HEK293 (cell line): ENCODE measurements at regions not wholly inside any gene's neighbourhood (a gene's known extent, or its start where the extent isn't known, plus 50 kb on each side); places are given as distances from the start of the nearest gene placed in this dataset.

Source experiments
- CTCF ChIA-PET: fragments of 350-600 bp; formaldehyde crosslinking; extraction: SDS; loops from one replicate; lab custom pipeline; 2021; ENCODE audit warnings: antibody characterized with exemption; lab: Yijun Ruan, JAX
- POLR2A ChIA-PET: fragments of 300-600 bp; formaldehyde crosslinking; extraction: SDS; loops from one replicate; lab custom pipeline; 2020; ENCODE audit warnings: antibody characterized with exemption, inconsistent platforms; lab: Yijun Ruan, JAX
- H3K27ac ChIP-seq: fragments of 200-500 bp; sonication (Bioruptor generic); 2 replicates; pipeline ENCODE4 v1.5.1; 2014; ENCODE audit warnings: low read depth, low read length, control low read depth, inconsistent platforms; ENCODE audit errors: extremely low read depth
- H3K36me3 ChIP-seq, 2 experiments: fragments of 200-500 bp in 1 of 2; sonication (Bioruptor generic) in 1 of 2; 1 replicate in 1 of 2; 2 replicates in 1 of 2; pipeline ENCODE4 v1.5.1; 2014 to 2017; ENCODE audit warnings: inconsistent platforms in 2 of 2, low read length in 2 of 2; ENCODE audit not compliant: control insufficient read depth in 2 of 2, insufficient read depth in 1 of 2
- H3K4me1 ChIP-seq: fragments of 200-500 bp; sonication (Bioruptor generic); 2 replicates; pipeline ENCODE4 v1.5.1; 2014; ENCODE audit warnings: mild to moderate bottlenecking, low read length, inconsistent platforms; ENCODE audit not compliant: control insufficient read depth, insufficient read depth
- H3K4me3 ChIP-seq: 2 replicates; pipeline ENCODE4 v1.5.1; 2011; ENCODE audit warnings: low read depth, mild to moderate bottlenecking, control low read depth, low read length, moderate library complexity
- H3K9me3 ChIP-seq: fragments of 200-500 bp; sonication (Bioruptor generic); 2 replicates; pipeline ENCODE4 v1.5.1; 2014; ENCODE audit warnings: low read depth, low read length, inconsistent platforms; ENCODE audit not compliant: control insufficient read depth, insufficient read depth
- CTCF ChIP-seq: fragments of 450-650 bp; formaldehyde crosslinking; IDR thresholded peaks from 2 replicates; pipeline ENCODE4 v1.5.1; 2016; ENCODE audit warnings: missing biosample characterization, missing genetic modification characterization
- EGR2 ChIP-seq: fragments of 450-650 bp; formaldehyde crosslinking; IDR thresholded peaks from 2 replicates; pipeline ENCODE4 v1.5.1; 2016; ENCODE audit warnings: low read depth, missing biosample characterization, missing genetic modification characterization
- KLF10 ChIP-seq: fragments of 450-650 bp; IDR thresholded peaks from 2 replicates; pipeline ENCODE4 v1.5.1; 2018; ENCODE audit warnings: missing biosample characterization, mild to moderate bottlenecking, missing genetic modification characterization
- OVOL3 ChIP-seq: fragments of 450-650 bp; formaldehyde crosslinking; IDR thresholded peaks from 2 replicates; pipeline ENCODE4 v1.5.1; 2016; ENCODE audit warnings: missing biosample characterization, missing genetic modification characterization
- SP2 ChIP-seq: fragments of 450-650 bp; formaldehyde crosslinking; IDR thresholded peaks from 2 replicates; pipeline ENCODE4 v1.5.1; 2016; ENCODE audit warnings: missing biosample characterization, missing genetic modification characterization
- ZBTB44 ChIP-seq: fragments of 450-650 bp; IDR thresholded peaks from 2 replicates; pipeline ENCODE4 v1.5.1; 2018; ENCODE audit warnings: missing biosample characterization, mild to moderate bottlenecking, missing genetic modification characterization
- ZNF133 ChIP-seq: fragments of 450-650 bp; formaldehyde crosslinking; IDR thresholded peaks from 2 replicates; pipeline ENCODE4 v1.5.1; 2016; ENCODE audit warnings: missing biosample characterization, missing genetic modification characterization
- ZNF174 ChIP-seq: fragments of 450-650 bp; formaldehyde crosslinking; IDR thresholded peaks from 2 replicates; pipeline ENCODE4 v1.5.0; 2017; ENCODE audit warnings: missing biosample characterization, mild to moderate bottlenecking, missing genetic modification characterization
- ZNF175 ChIP-seq: fragments of 450-650 bp; formaldehyde crosslinking; IDR thresholded peaks from 2 replicates; pipeline ENCODE4 v1.5.1; 2016; ENCODE audit warnings: missing biosample characterization, missing genetic modification characterization
- ZNF248 ChIP-seq: fragments of 450-650 bp; formaldehyde crosslinking; IDR thresholded peaks from 2 replicates; pipeline ENCODE4 v1.5.1; 2017; ENCODE audit warnings: missing biosample characterization, missing genetic modification characterization
- ZNF292 ChIP-seq: fragments of 450-650 bp; formaldehyde crosslinking; IDR thresholded peaks from 2 replicates; pipeline ENCODE4 v1.5.1; 2016; ENCODE audit warnings: low read depth, missing biosample characterization, missing genetic modification characterization, borderline replicate concordance
- ZNF660 ChIP-seq: fragments of 450-650 bp; IDR thresholded peaks from 2 replicates; pipeline ENCODE4 v1.5.1; 2018; ENCODE audit warnings: missing biosample characterization, mild to moderate bottlenecking, missing genetic modification characterization
- ZNF677 ChIP-seq: fragments of 450-650 bp; IDR thresholded peaks from 2 replicates; pipeline ENCODE4 v1.5.0; 2018; ENCODE audit warnings: missing biosample characterization, mild to moderate bottlenecking, missing genetic modification characterization, moderate library complexity
- ZNF776 ChIP-seq: fragments of 450-650 bp; formaldehyde crosslinking; IDR thresholded peaks from 2 replicates; pipeline ENCODE4 v1.5.0; 2017; ENCODE audit warnings: missing biosample characterization, missing genetic modification characterization, borderline replicate concordance
- ZXDB ChIP-seq: fragments of 450-650 bp; formaldehyde crosslinking; IDR thresholded peaks from 2 replicates; pipeline ENCODE4 v1.5.1; 2016; ENCODE audit warnings: missing biosample characterization, missing genetic modification characterization
- TF ChIP-seq, protein P1 (sequence below): fragments of 450-650 bp; formaldehyde crosslinking; IDR thresholded peaks from 2 replicates; pipeline ENCODE4 v1.5.1; 2017; ENCODE audit warnings: missing biosample characterization, missing genetic modification characterization
- TF ChIP-seq, protein P2 (sequence below): fragments of 450-650 bp; formaldehyde crosslinking; IDR thresholded peaks from 2 replicates; pipeline ENCODE4 v1.5.1; 2016; ENCODE audit warnings: missing biosample characterization, missing genetic modification characterization
- TF ChIP-seq, protein P3 (sequence below): fragments of 450-650 bp; formaldehyde crosslinking; IDR thresholded peaks from 2 replicates; pipeline ENCODE4 v1.5.1; 2016; ENCODE audit warnings: missing biosample characterization, missing genetic modification characterization
- TF ChIP-seq, protein P4 (sequence below): sonication (generic); formaldehyde crosslinking; IDR thresholded peaks from 2 replicates; pipeline ENCODE4 v1.8.1; 2022; ENCODE audit warnings: mild to moderate bottlenecking, moderate library complexity, missing genetic modification reagents
- TF ChIP-seq, protein P5 (sequence below): fragments of 450-650 bp; formaldehyde crosslinking; IDR thresholded peaks from 2 replicates; pipeline ENCODE4 v1.5.0; 2017; ENCODE audit warnings: missing biosample characterization, missing genetic modification characterization, borderline replicate concordance

GRCh38 chr10:121291376-121291775 lies 306.9 kb downstream of the FGFR2 start:
- ChIA-PET CTCF (interaction anchor here (0.6 kb wide), 1 partner anchor 177 kb away, joined by 3 read pairs; no protein-coding TSS in a partner anchor), POLR2A (no interaction called here)
- Histone ChIP-seq H3K36me3 (no peaks in the 10 kb centered on the region), H3K9me3 (no peaks in the 10 kb centered on the region), H3K4me3 (no peak overlapping the region), H3K4me1 (peaks cover 8% of the 10 kb centered on the region), H3K27ac (no peak overlapping the region)
- no peak for TF ChIP-seq OVOL3 (tag by site-specific recombination)
- no peak for TF ChIP-seq ZNF677 (tag by site-specific recombination)
- TF ChIP-seq, protein P1, sequence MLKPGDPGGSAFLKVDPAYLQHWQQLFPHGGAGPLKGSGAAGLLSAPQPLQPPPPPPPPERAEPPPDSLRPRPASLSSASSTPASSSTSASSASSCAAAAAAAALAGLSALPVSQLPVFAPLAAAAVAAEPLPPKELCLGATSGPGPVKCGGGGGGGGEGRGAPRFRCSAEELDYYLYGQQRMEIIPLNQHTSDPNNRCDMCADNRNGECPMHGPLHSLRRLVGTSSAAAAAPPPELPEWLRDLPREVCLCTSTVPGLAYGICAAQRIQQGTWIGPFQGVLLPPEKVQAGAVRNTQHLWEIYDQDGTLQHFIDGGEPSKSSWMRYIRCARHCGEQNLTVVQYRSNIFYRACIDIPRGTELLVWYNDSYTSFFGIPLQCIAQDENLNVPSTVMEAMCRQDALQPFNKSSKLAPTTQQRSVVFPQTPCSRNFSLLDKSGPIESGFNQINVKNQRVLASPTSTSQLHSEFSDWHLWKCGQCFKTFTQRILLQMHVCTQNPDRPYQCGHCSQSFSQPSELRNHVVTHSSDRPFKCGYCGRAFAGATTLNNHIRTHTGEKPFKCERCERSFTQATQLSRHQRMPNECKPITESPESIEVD (tag by site-specific recombination) = no peak
- TF ChIP-seq, protein P2, sequence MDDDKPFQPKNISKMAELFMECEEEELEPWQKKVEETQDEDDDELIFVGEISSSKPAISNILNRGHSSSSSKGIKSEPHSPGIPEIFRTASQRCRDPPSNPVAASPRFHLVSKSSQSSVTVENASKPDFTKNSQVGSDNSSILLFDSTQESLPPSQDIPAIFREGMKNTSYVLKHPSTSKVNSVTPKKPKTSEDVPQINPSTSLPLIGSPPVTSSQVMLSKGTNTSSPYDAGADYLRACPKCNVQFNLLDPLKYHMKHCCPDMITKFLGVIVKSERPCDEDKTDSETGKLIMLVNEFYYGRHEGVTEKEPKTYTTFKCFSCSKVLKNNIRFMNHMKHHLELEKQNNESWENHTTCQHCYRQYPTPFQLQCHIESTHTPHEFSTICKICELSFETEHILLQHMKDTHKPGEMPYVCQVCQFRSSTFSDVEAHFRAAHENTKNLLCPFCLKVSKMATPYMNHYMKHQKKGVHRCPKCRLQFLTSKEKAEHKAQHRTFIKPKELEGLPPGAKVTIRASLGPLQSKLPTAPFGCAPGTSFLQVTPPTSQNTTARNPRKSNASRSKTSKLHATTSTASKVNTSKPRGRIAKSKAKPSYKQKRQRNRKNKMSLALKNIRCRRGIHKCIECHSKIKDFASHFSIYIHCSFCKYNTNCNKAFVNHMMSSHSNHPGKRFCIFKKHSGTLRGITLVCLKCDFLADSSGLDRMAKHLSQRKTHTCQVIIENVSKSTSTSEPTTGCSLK (tag by site-specific recombination) = no peak
- no peak for TF ChIP-seq ZNF174 (tag by site-specific recombination)
- no peak for TF ChIP-seq ZNF175 (tag by site-specific recombination)
- TF ChIP-seq CTCF (tag by site-specific recombination) = no peak
- no peak for TF ChIP-seq ZNF776
- no peak for TF ChIP-seq ZNF660 (tag by site-specific recombination)
- no peak for TF ChIP-seq ZNF133 (tag by site-specific recombination)
- TF ChIP-seq, protein P3, sequence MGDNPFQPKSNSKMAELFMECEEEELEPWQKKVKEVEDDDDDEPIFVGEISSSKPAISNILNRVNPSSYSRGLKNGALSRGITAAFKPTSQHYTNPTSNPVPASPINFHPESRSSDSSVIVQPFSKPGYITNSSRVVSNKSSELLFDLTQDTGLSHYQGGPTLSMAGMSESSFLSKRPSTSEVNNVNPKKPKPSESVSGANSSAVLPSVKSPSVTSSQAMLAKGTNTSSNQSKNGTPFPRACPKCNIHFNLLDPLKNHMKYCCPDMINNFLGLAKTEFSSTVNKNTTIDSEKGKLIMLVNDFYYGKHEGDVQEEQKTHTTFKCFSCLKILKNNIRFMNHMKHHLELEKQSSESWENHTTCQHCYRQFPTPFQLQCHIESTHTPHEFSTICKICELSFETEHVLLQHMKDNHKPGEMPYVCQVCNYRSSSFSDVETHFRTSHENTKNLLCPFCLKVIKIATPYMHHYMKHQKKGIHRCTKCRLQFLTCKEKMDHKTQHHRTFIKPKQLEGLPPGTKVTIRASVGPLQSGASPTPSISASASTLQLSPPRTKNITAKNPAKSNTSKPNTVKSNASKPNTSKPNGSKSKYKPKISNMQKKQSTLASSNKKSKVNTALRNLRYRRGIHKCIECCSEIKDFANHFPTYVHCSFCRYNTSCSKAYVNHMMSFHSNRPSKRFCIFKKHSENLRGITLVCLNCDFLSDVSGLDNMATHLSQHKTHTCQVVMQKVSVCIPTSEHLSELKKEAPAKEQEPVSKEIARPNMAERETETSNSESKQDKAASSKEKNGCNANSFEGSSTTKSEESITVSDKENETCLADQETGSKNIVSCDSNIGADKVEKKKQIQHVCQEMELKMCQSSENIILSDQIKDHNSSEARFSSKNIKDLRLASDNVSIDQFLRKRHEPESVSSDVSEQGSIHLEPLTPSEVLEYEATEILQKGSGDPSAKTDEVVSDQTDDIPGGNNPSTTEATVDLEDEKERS = no peak
- no peak for TF ChIP-seq EGR2 (tag by site-specific recombination)
- no peak for TF ChIP-seq ZXDB
- TF ChIP-seq, protein P4, sequence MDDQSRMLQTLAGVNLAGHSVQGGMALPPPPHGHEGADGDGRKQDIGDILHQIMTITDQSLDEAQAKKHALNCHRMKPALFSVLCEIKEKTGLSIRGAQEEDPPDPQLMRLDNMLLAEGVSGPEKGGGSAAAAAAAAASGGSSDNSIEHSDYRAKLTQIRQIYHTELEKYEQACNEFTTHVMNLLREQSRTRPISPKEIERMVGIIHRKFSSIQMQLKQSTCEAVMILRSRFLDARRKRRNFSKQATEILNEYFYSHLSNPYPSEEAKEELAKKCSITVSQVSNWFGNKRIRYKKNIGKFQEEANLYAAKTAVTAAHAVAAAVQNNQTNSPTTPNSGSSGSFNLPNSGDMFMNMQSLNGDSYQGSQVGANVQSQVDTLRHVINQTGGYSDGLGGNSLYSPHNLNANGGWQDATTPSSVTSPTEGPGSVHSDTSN (CRISPR knock-in tag) = no peak
- TF ChIP-seq ZNF248 (tag by site-specific recombination) = no peak

- peaks cover 8% of the 10 kb centered on the region for H3K4me1 ChIP-seq
- H3K9me3 ChIP-seq = no peaks in the 10 kb centered on the region
- ChIA-PET CTCF (no interaction called here), POLR2A (no interaction called here)
- no peak overlapping the region for H3K4me3 ChIP-seq
- H3K27ac ChIP-seq = no peak overlapping the region
- no peaks in the 10 kb centered on the region for H3K36me3 ChIP-seq
- TF ChIP-seq, protein P5, sequence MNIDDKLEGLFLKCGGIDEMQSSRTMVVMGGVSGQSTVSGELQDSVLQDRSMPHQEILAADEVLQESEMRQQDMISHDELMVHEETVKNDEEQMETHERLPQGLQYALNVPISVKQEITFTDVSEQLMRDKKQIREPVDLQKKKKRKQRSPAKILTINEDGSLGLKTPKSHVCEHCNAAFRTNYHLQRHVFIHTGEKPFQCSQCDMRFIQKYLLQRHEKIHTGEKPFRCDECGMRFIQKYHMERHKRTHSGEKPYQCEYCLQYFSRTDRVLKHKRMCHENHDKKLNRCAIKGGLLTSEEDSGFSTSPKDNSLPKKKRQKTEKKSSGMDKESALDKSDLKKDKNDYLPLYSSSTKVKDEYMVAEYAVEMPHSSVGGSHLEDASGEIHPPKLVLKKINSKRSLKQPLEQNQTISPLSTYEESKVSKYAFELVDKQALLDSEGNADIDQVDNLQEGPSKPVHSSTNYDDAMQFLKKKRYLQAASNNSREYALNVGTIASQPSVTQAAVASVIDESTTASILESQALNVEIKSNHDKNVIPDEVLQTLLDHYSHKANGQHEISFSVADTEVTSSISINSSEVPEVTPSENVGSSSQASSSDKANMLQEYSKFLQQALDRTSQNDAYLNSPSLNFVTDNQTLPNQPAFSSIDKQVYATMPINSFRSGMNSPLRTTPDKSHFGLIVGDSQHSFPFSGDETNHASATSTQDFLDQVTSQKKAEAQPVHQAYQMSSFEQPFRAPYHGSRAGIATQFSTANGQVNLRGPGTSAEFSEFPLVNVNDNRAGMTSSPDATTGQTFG = no peak
- TF ChIP-seq ZNF292 (no peak), KLF10 (tag by site-specific recombination) (no peak), ZBTB44 (tag by site-specific recombination) (no peak), SP2 (no peak)
These were observed 306.4 kb downstream of the FGFR2 start for GRCh38 chr10:121291823-121292222.
